GM12872 (cell line): ENCODE measurements at regions not wholly inside any gene's neighbourhood (a gene's known extent, or its start where the extent isn't known, plus 50 kb on each side); places are given as distances from the start of the nearest gene placed in this dataset.

ENCODE experiments used
- CTCF ChIP-seq: IDR thresholded peaks from 3 replicates; pipeline ENCODE4 v1.5.1; 2011; ENCODE audit warnings: low read depth, mild to moderate bottlenecking, low read length, moderate library complexity; ENCODE audit not compliant: insufficient read depth

GRCh38 chr13:81957121-81957520 lies 1616.2 kb upstream of the SPRY2 start:
- TF ChIP-seq CTCF = peak; percentile 67

GRCh38 chr13:81929988-81930387 lies 1589.1 kb upstream of the SPRY2 start:
- 0 out of 3 replicates have a peak, but pooled peaks have one; percentile 26 for TF ChIP-seq CTCF

GRCh38 chr13:81927347-81927746 lies 1586.4 kb upstream of the SPRY2 start:
- 0 out of 3 replicates have a peak, but pooled peaks have one; percentile 5 for TF ChIP-seq CTCF

- no peak for TF ChIP-seq CTCF
Measured at GRCh38 chr13:81917810-81918209, 1576.9 kb upstream of the SPRY2 start.

GRCh38 chr13:81916461-81916860 lies 1575.5 kb upstream of the SPRY2 start:
- TF ChIP-seq CTCF = no peak

GRCh38 chr13:81907787-81908372 lies 1567.0 kb upstream of the SPRY2 start:
- no peak for TF ChIP-seq CTCF

- no peak for TF ChIP-seq CTCF
Measured at GRCh38 chr13:81888855-81889254, 1547.9 kb upstream of the SPRY2 start.
